WTC11 (cell line): ENCODE measurements at regions not wholly inside any gene's neighbourhood (a gene's known extent, or its start where the extent isn't known, plus 50 kb on each side); places are given as distances from the start of the nearest gene placed in this dataset.

ENCODE experiments used
- ATF1 ChIP-seq: sonication (generic); formaldehyde crosslinking; IDR thresholded peaks from 2 replicates; pipeline ENCODE4 v1.8.1; 2023; ENCODE audit warnings: mild to moderate bottlenecking, moderate library complexity, missing genetic modification reagents
- CTCF ChIP-seq: fragments of 200-600 bp; IDR thresholded peaks from 2 replicates; pipeline ENCODE4 v1.8.0; 2022; ENCODE audit warnings: antibody characterized with exemption
- IRF2 ChIP-seq: sonication (generic); formaldehyde crosslinking; IDR thresholded peaks from 2 replicates; pipeline ENCODE4 v1.8.0; 2022; ENCODE audit warnings: low read depth, missing genetic modification reagents, borderline replicate concordance
- NR2C2 ChIP-seq: sonication (generic); formaldehyde crosslinking; IDR thresholded peaks from 2 replicates; pipeline ENCODE4 v1.8.0; 2022; ENCODE audit warnings: mild to moderate bottlenecking, missing genetic modification reagents
- ZNF263 ChIP-seq: sonication (generic); formaldehyde crosslinking; IDR thresholded peaks from 2 replicates; pipeline ENCODE4 v1.8.1; 2022; ENCODE audit warnings: low read depth, mild to moderate bottlenecking, moderate library complexity, missing genetic modification reagents
- ZNF416 ChIP-seq: fragments of 250-450 bp; sonication (Bioruptor Pico); IDR thresholded peaks from 2 replicates; pipeline ENCODE4 v1.9.0; 2021; ENCODE audit warnings: mild to moderate bottlenecking, inconsistent platforms
- TF ChIP-seq, protein P1 (sequence below): sonication (generic); formaldehyde crosslinking; IDR thresholded peaks from 2 replicates; pipeline ENCODE4 v1.8.1; 2023; ENCODE audit warnings: mild to moderate bottlenecking, missing genetic modification reagents, borderline replicate concordance
- TF ChIP-seq, protein P2 (sequence below): sonication (generic); formaldehyde crosslinking; IDR thresholded peaks from 2 replicates; pipeline ENCODE4 v1.8.1; 2023; ENCODE audit warnings: mild to moderate bottlenecking, missing genetic modification reagents, moderate library complexity
- TF ChIP-seq, protein P3 (sequence below): sonication (generic); formaldehyde crosslinking; IDR thresholded peaks from 2 replicates; pipeline ENCODE4 v1.8.1; 2022; ENCODE audit warnings: mild to moderate bottlenecking, moderate library complexity, missing genetic modification reagents

DNA sequence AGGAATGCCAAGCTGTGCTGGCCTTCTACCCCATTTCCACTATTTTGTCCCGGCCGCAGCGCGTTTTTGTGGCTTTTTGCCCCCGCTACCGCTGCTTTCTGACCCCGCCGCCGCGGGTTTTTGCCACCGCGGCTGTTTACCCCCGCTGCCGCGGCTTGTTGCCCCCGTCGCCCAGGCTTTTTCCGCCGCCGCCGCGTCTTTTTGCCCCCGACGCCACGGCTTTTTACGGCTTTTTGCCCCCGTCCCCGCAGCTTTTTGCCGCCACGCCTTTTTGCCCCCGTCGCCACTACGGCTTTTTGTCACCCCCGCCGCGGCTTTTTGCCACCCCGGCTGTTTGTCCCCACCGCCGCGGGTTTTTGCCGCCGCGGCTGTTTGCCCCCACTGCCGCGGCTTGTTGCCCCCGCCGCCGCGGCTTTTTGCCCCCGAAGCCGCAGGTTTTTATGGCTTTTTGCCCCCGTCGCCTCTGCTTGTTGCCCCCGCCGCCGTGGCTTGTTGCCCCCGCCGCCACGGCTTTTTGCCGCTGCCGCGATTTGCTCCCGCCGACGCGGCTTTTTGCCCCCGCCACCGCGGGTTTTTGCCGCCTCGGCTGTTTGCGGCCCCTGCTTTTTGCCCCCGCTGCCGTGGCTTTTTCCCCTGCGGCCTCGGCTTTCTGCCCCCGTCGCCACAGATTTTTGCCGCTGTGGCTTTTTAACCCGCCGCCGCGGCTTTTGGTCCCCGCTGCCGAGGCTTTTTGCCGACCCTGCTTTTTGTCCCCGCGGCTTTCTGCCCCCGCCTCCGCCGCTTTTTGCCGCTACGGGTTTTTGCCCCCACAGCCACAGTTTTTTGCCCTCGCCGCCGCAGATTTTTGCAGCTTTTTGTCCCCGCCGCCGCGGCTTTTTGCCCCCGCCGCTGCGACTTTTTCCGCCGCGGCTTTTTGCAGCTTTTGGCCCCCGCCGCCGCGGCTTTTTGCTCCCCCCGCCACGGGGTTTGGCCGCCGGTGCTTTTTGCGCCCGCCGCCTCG lies 520.4 kb upstream of the WSB1 start:
- TF ChIP-seq NR2C2 (CRISPR knock-in tag) (no peak), CTCF (no peak), ZNF263 (no peak), IRF2 (CRISPR knock-in tag) (no peak), ZNF416 (no peak), ATF1 (CRISPR knock-in tag) (no peak)
- TF ChIP-seq, protein P1, sequence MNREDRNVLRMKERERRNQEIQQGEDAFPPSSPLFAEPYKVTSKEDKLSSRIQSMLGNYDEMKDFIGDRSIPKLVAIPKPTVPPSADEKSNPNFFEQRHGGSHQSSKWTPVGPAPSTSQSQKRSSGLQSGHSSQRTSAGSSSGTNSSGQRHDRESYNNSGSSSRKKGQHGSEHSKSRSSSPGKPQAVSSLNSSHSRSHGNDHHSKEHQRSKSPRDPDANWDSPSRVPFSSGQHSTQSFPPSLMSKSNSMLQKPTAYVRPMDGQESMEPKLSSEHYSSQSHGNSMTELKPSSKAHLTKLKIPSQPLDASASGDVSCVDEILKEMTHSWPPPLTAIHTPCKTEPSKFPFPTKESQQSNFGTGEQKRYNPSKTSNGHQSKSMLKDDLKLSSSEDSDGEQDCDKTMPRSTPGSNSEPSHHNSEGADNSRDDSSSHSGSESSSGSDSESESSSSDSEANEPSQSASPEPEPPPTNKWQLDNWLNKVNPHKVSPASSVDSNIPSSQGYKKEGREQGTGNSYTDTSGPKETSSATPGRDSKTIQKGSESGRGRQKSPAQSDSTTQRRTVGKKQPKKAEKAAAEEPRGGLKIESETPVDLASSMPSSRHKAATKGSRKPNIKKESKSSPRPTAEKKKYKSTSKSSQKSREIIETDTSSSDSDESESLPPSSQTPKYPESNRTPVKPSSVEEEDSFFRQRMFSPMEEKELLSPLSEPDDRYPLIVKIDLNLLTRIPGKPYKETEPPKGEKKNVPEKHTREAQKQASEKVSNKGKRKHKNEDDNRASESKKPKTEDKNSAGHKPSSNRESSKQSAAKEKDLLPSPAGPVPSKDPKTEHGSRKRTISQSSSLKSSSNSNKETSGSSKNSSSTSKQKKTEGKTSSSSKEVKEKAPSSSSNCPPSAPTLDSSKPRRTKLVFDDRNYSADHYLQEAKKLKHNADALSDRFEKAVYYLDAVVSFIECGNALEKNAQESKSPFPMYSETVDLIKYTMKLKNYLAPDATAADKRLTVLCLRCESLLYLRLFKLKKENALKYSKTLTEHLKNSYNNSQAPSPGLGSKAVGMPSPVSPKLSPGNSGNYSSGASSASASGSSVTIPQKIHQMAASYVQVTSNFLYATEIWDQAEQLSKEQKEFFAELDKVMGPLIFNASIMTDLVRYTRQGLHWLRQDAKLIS (CRISPR knock-in tag): no peak
- TF ChIP-seq, protein P2, sequence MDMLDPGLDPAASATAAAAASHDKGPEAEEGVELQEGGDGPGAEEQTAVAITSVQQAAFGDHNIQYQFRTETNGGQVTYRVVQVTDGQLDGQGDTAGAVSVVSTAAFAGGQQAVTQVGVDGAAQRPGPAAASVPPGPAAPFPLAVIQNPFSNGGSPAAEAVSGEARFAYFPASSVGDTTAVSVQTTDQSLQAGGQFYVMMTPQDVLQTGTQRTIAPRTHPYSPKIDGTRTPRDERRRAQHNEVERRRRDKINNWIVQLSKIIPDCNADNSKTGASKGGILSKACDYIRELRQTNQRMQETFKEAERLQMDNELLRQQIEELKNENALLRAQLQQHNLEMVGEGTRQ (CRISPR knock-in tag): no peak
- TF ChIP-seq, protein P3, sequence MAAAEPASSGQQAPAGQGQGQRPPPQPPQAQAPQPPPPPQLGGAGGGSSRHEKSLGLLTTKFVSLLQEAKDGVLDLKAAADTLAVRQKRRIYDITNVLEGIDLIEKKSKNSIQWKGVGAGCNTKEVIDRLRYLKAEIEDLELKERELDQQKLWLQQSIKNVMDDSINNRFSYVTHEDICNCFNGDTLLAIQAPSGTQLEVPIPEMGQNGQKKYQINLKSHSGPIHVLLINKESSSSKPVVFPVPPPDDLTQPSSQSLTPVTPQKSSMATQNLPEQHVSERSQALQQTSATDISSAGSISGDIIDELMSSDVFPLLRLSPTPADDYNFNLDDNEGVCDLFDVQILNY (CRISPR knock-in tag): no peak
